Epithelial cell of esophagus (primary cell): ENCODE measurements at regions not wholly inside any gene's neighbourhood (a gene's known extent, or its start where the extent isn't known, plus 50 kb on each side); places are given as distances from the start of the nearest gene placed in this dataset.
"Not testable (repeated sequence)": the region's sequence is repeated elsewhere in the genome, so short reads cannot be mapped to it uniquely, and the experiment has no call there.

ENCODE experiments used
- DNase-seq: peaks from one replicate; pipeline ENCODE4 v3.0.0; 2010; ENCODE audit warnings: low read depth
- H3K4me3 ChIP-seq: 2 replicates; pipeline ENCODE4 v1.5.1; 2011; ENCODE audit warnings: mild to moderate bottlenecking, low read length, control low read depth
- TF ChIP-seq, protein P1 (sequence below): IDR thresholded peaks from 2 replicates; pipeline ENCODE4 v1.5.1; 2011; ENCODE audit warnings: low read depth, mild to moderate bottlenecking, low read length, control low read depth, inconsistent platforms; ENCODE audit not compliant: insufficient read depth; ENCODE audit errors: missing control alignments

DNA sequence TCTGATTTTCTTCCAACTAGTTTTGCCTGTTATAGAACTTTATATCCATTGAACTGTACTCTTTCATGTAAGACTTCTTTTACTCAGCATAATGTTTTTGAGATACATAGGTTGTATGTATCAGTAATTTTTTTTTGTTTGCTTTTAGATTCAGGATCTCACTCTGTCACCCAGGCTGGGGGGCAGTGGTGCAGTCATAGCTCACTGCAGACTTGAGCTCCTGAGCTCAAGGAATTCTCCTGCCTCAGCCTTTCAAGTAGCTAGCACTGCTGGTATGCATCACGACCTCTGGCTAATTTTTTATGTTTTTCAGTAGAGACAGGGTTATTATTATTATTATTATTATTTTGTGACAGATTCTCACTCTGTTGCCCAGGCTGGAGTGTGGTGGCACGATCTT lies 65.0 kb upstream of the DDHD1 start:
- peak overlapping the region; percentile 46 for H3K4me3 ChIP-seq
- TF ChIP-seq, protein P1, sequence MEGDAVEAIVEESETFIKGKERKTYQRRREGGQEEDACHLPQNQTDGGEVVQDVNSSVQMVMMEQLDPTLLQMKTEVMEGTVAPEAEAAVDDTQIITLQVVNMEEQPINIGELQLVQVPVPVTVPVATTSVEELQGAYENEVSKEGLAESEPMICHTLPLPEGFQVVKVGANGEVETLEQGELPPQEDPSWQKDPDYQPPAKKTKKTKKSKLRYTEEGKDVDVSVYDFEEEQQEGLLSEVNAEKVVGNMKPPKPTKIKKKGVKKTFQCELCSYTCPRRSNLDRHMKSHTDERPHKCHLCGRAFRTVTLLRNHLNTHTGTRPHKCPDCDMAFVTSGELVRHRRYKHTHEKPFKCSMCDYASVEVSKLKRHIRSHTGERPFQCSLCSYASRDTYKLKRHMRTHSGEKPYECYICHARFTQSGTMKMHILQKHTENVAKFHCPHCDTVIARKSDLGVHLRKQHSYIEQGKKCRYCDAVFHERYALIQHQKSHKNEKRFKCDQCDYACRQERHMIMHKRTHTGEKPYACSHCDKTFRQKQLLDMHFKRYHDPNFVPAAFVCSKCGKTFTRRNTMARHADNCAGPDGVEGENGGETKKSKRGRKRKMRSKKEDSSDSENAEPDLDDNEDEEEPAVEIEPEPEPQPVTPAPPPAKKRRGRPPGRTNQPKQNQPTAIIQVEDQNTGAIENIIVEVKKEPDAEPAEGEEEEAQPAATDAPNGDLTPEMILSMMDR = no peak
- DNase-seq = no peak

DNA sequence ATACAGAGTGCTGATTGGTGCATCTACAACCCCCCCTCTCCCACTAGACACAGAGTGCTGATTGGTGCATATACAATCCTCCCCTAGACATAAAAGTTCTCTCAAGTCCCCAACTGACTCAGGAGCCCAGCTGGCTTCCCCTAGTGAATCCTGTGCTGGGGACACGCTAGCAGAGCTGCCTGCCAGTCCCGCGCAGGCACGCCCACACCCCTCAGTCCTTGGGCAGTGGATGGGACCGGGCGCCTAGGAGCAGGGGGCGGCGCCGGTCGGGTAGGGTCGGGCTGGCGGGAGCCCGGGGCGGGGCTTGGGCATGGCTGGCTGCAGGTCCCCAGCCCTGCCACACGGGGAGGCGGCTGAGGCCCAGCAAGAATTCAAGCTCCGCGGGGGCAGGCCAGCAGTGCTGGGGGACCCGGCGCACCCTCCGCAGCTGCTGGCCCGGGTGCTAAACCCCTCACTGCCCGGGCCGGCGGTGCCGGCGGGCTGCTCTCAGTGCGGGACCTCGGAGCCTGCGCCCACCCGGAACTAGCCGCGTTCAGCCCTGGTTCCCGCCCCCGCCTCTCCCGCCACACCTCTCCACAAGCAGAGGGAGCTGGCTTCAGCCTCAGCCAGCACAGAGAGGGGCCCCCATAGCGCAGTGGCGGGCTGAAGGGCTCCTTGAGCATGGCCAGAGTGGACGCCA lies 64.3 kb upstream of the DDHD1 start:
- DNase-seq = peak; percentile 64
- H3K4me3 ChIP-seq = peak overlapping the region; percentile 46
- TF ChIP-seq, protein P1 = peak; percentile 29

DNA sequence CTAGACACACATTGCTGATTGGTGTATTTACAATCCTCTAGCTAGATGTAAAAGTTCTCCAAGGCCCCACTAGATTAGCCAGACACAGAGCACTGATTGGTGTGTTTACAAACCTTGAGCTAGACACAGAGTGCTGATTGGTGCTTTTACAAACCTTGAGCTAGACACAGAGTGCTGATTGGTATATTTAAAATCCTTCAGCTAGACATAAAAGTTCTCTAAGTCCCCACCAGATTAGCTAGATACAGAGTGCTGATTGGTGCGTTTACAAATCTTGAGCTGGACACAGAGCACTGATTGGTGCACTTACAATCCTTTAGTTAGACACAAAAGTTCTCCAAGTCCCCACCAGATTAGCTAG lies 63.8 kb upstream of the DDHD1 start:
- not testable (repeated sequence) for DNase-seq, H3K4me3 ChIP-seq

DNA sequence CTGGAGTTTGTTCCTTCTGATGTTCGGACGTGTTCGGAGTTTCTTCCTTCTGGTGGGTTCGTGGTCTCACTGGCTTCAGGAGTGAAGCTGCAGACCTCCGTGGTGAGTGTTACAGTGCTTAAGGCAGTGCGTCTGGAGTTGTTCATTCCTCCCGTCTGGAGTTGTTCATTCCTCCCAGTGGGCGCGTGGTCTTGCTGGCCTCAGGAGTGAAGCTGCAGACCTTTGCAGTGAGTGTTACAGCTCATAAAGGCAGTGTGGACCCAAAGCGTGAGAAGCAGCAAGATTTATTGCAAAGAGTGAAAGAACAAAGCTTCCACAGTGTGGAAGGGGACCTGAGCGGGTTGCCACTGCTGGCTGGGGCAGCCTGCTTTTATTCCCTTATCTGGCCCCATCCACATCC lies 63.4 kb upstream of the DDHD1 start:
- DNase-seq = not testable (repeated sequence)

DNA sequence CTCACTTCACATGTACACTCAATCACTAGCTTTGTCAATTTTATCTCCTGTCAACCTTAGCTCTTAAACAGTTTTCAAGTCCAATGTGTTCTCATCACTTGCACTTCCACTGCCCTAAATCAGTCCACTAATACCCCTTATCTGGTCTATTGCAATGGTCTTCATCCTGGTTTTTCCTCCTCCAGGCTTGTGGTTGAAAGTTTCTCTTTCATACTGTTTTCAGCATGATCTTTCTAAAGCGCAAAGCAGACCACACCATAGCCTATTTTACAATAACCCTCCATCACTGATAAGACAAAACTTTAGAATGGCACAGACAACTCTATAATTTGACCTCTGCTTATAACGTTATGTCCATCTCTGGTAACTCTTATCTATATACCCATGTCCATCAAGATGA lies 62.0 kb upstream of the DDHD1 start:
- H3K4me3 ChIP-seq = no peak overlapping the region
- no peak for DNase-seq
- TF ChIP-seq, protein P1 = no peak

More for the DNA sequence above, 63.4 kb upstream of the DDHD1 start:
- H3K4me3 ChIP-seq = not testable (repeated sequence)

DNA sequence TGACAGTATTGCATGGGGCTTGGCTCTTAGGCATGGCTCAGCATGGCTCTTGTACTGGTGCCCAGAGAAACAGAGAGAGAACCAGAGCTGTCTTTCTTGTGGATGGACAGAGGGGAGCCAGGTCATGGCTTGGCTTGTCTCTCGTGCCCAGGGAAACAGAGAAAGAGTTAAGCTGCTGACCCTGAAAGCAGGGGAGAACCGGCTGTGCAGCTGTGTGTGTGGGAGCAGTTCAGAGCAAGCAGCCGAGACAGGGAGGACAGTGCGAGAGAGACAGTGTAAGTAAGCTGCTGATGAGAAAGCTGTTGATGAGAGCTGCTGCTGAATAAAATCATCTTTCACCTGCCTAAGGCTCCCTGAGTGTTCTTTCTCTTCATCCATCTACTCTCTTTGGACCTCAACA lies 61.3 kb upstream of the DDHD1 start:
- TF ChIP-seq, protein P1 = no peak
- no peak overlapping the region for H3K4me3 ChIP-seq
- no peak for DNase-seq

DNA sequence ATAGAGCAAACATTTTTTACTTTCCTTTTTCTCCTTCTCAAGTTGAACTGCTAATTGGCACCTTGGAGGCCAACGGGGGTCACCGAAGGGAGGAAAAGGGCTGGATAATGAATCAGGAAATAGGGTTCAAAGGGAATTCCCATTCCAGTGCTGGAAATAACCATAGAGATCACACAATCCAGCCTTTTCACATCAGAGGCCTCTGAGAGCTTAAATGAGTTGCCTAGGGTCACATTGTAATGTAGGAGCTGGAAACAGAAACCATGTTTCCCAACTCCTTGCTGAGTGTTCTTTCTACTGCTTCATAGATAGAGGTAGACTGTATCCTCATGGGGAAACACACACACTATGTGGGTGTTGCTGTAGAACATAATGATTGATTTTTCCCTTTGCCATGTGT lies 60.6 kb upstream of the DDHD1 start:
- H3K4me3 ChIP-seq = no peak overlapping the region
- TF ChIP-seq, protein P1 = no peak
- no peak for DNase-seq

DNA sequence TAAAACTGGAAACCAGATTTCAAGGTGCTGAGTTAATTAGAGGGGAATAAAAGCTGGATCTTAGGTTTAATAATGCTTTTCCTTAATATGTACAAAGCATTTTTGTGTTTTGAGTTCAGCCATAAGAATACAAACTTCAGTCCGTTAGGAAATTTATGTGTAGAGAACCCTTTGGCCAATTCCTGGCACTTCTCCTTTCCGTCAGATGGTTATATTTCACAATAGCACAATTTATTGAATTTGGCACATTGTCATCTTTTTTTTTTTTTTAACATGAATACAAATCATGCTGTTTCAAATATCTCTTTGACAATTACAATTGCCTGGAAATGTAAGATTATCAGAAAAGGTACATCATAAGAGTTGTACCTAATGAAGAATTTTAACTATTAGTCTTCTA lies 56.2 kb upstream of the DDHD1 start:
- TF ChIP-seq, protein P1 = no peak
- H3K4me3 ChIP-seq = no peak overlapping the region
- no peak for DNase-seq
